ENCODE measurements at regions not wholly inside any gene's neighbourhood (a gene's known extent, or its start where the extent isn't known, plus 50 kb on each side); places are given as distances from the start of the nearest gene placed in this dataset.

DNA sequence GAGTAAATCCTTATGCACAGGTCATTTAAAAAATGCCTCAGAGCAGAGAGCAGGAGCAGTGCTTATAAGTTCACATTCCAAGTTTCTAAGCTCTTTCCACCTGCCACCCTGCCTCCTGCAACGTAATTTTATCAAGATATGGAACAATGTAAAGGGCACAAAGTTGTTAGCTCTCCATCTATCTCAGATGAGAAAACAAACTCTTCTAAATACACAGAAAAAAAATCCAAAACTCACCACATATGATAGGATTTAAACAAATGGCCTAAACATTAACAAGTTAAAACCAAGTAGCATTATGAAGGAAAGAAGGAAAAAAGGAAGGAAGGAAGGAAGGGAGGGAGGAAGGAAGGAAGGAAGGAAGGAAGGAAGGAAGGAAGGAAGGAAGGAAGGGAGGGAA, 1132.8 kb downstream of the GRM8 start:
- DNase-seq (no peak), ATAC-seq (no peak)
- H3K27me3 ChIP-seq, result no peaks in the 10 kb centered on the region
- H3K27ac ChIP-seq, result no peak overlapping the region
- no peaks in the 10 kb centered on the region for H3K4me1 ChIP-seq
- no peaks in the 10 kb centered on the region for H3K9me3 ChIP-seq
- intact Hi-C loops (cut with DNase I), result no loop called here
- no peak overlapping the region for H3K4me3 ChIP-seq
- H3K36me3 ChIP-seq, result no peaks in the 10 kb centered on the region
- TF ChIP-seq CTCF (IDR thresholded peaks at IDR 0.05), result no peak

- no peak for ATAC-seq
- no peaks in the 10 kb centered on the region for H3K4me1 ChIP-seq
- intact Hi-C loops (cut with DNase I), result no loop called here
Measured at GRCh38 chr7:126103582-126103981, 1149.2 kb downstream of the GRM8 start.

DNA sequence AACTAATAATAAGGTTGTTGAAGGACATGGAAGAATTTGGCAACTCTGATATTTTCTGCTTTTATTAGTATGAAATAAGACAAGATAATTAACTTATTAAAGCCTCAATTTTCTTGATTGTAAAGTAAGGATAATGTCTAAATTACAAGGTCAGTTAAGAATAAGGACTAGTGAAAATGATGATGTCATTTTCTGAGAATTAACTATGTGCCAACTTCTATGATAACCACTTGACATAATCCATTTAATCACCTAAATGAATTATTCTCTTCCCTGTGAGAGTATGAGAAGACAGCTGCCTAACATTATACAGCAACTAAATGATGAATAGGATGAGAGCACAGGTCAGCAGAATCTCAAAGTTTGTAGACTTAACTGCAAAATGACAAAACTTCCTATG, 1153.4 kb upstream of the POT1 start:
- TF ChIP-seq CTCF (IDR thresholded peaks at IDR 0.05), result no peak
- Histone ChIP-seq H3K9me3 (peaks cover 0 to 11% of the 10 kb centered on the region in 2 donors), H3K36me3 (no peaks in the 10 kb centered on the region), H3K4me1 (no peaks in the 10 kb centered on the region), H3K4me3 (no peak overlapping the region), H3K27ac (no peak overlapping the region), H3K27me3 (no peaks in the 10 kb centered on the region)
- DNase-seq (no peak), ATAC-seq (no peak)
- intact Hi-C loops (cut with DNase I), result no loop called here

More at GRCh38 chr7:126103582-126103981, 1149.2 kb downstream of the GRM8 start:
- Histone ChIP-seq H3K9me3 (peaks cover 0 to 5% of the 10 kb centered on the region in 2 donors), H3K36me3 (no peaks in the 10 kb centered on the region), H3K27me3 (no peaks in the 10 kb centered on the region), H3K4me3 (no peak overlapping the region), H3K27ac (no peak overlapping the region)
- TF ChIP-seq CTCF (IDR thresholded peaks at IDR 0.05), result no peak
- DNase-seq, result no peak

- no peak for TF ChIP-seq CTCF (IDR thresholded peaks at IDR 0.05)
- H3K9me3 ChIP-seq, result no peaks in the 10 kb centered on the region
- intact Hi-C loops (cut with DNase I), result no loop called here
- no peaks in the 10 kb centered on the region for H3K4me1 ChIP-seq
- H3K27me3 ChIP-seq, result no peaks in the 10 kb centered on the region
- DNase-seq, result no peak
- no peaks in the 10 kb centered on the region for H3K36me3 ChIP-seq
- ATAC-seq, result no peak
- no peak overlapping the region for H3K4me3 ChIP-seq
- H3K27ac ChIP-seq, result no peak overlapping the region
Measured at GRCh38 chr7:126079581-126079980, 1150.0 kb upstream of the POT1 start.

- no peak for ATAC-seq
- Histone ChIP-seq H3K4me3 (no peak overlapping the region), H3K27ac (no peak overlapping the region), H3K9me3 (no peaks in the 10 kb centered on the region), H3K27me3 (no peaks in the 10 kb centered on the region), H3K4me1 (no peaks in the 10 kb centered on the region), H3K36me3 (no peaks in the 10 kb centered on the region)
- intact Hi-C loops (cut with DNase I), result no loop called here
- no peak for DNase-seq
- TF ChIP-seq CTCF (IDR thresholded peaks at IDR 0.05), result no peak
Measured at GRCh38 chr7:126079151-126079550, 1149.5 kb upstream of the POT1 start.
